Tibial nerve (tissue), 4 donors: ENCODE measurements at regions not wholly inside any gene's neighbourhood (a gene's known extent, or its start where the extent isn't known, plus 50 kb on each side); places are given as distances from the start of the nearest gene placed in this dataset.

Experiments
- DNase-seq, 2 donors: peaks; one replicate each; pipeline ENCODE4 v3.0.0-alpha.2; 2019; ENCODE audit warnings: low spot score in 2 of 2
- H3K27ac ChIP-seq, 4 donors: fragments of 200-600 bp; sonication (generic) in 3 of 4; one replicate each; pipeline ENCODE4 v1.5.1; 2017 to 2019; ENCODE audit warnings: mild to moderate bottlenecking in 1 of 4
- H3K27me3 ChIP-seq, 2 donors: fragments of 200-600 bp; sonication (generic) in 1 of 2; one replicate each; pipeline versions ENCODE4 v1.5.1 to v1.6.0; 2017 to 2019
- H3K36me3 ChIP-seq, 3 donors: fragments of 200-600 bp; sonication (generic); one replicate each; pipeline ENCODE4 v1.5.1; 2018 to 2019
- H3K4me1 ChIP-seq, 4 donors: fragments of 200-600 bp; sonication (generic) in 3 of 4; one replicate each; pipeline ENCODE4 v1.5.1; 2017 to 2019
- H3K4me3 ChIP-seq, 4 donors: fragments of 200-600 bp; sonication (generic) in 3 of 4; one replicate each; pipeline ENCODE4 v1.5.1; 2017 to 2019; ENCODE audit warnings: mild to moderate bottlenecking in 1 of 4, moderate library complexity in 1 of 4
- H3K9me3 ChIP-seq, 4 donors: fragments of 200-600 bp; sonication (generic) in 3 of 4; one replicate each; pipeline ENCODE4 v1.5.1; 2017 to 2019
- CTCF ChIP-seq, 5 experiments: fragments of 200-600 bp in 3 of 5; fragments of 450-650 bp in 2 of 5; sonication (generic) in 3 of 5; IDR thresholded peaks; one replicate each; pipeline ENCODE4 v1.5.1; 2016 to 2019; ENCODE audit warnings: antibody characterized with exemption in 5 of 5, mild to moderate bottlenecking in 3 of 5, moderate library complexity in 2 of 5
- EP300 ChIP-seq, 2 donors: sonication (generic); formaldehyde crosslinking; IDR thresholded peaks; one replicate each; pipeline ENCODE4 v1.6.1; 2017; ENCODE audit warnings: antibody characterized with exemption in 2 of 2, mild to moderate bottlenecking in 1 of 2
- POLR2A ChIP-seq, 2 donors: fragments of 450-650 bp; IDR thresholded peaks; one replicate each; pipeline ENCODE4 v1.6.1; 2017; ENCODE audit warnings: antibody characterized with exemption in 2 of 2, mild to moderate bottlenecking in 2 of 2, moderate library complexity in 2 of 2
- WGBS, 2 donors: methylation state at CpG; one replicate each; pipeline ENCODE4 v1.1.5; 2018; 5-methylcytosine and 5-hydroxymethylcytosine counted together

- Histone ChIP-seq H3K4me1 (no peaks in the 10 kb centered on the region), H3K4me3 (no peak overlapping the region), H3K27me3 (no peaks in the 10 kb centered on the region), H3K9me3 (no peaks in the 10 kb centered on the region), H3K27ac (no peak overlapping the region), H3K36me3 (no peaks in the 10 kb centered on the region)
- TF ChIP-seq EP300 (IDR thresholded peaks at IDR 0.05) (no peak), POLR2A (IDR thresholded peaks at IDR 0.05) (no peak), CTCF (IDR thresholded peaks at IDR 0.05) (no peak)
- 63 to 79% methylated on average over 3 of the region's 3 CpGs for WGBS, 2 donors
- no peak for DNase-seq
These were observed 152.1 kb upstream of the ISX start for GRCh38 chr22:34913826-34914225.

DNA sequence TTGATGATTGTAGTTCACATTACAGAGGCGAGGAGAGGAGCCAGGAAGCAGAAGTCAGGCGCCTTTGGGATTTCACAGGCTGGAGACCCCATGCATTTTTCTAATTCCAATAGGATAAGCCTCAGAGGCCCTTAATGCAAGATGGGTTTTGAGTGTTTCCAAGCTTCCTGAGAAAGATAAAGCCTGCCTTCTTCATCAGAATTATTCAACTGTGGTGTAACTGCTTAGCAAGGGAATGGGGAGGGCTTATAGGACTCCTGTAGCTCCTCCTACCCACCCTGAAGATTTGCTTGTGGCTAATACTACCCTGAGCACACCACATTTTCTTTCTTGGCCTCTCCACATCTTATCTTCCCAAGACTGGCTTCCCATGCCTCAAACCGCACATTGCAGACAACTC, 151.1 kb upstream of the ISX start:
- no peak overlapping the region for H3K27ac ChIP-seq
- no peak for TF ChIP-seq CTCF (IDR thresholded peaks at IDR 0.05)
- no peak for TF ChIP-seq EP300 (IDR thresholded peaks at IDR 0.05)
- no peak for TF ChIP-seq POLR2A (IDR thresholded peaks at IDR 0.05)
- DNase-seq = no peak
- WGBS, 2 donors = 30 to 34% methylated on average over 3 of the region's 3 CpGs
- no peak overlapping the region for H3K4me3 ChIP-seq
- no peaks in the 10 kb centered on the region for H3K4me1 ChIP-seq
- H3K36me3 ChIP-seq = no peaks in the 10 kb centered on the region
- H3K9me3 ChIP-seq = no peaks in the 10 kb centered on the region
- H3K27me3 ChIP-seq = no peaks in the 10 kb centered on the region

- 83 to 86% methylated on average over 5 of the region's 5 CpGs for WGBS, 2 donors
- no peak for DNase-seq
- Histone ChIP-seq H3K27me3 (no peaks in the 10 kb centered on the region), H3K36me3 (no peaks in the 10 kb centered on the region), H3K4me1 (no peaks in the 10 kb centered on the region), H3K9me3 (no peaks in the 10 kb centered on the region), H3K4me3 (no peak overlapping the region), H3K27ac (no peak overlapping the region)
- no peak for TF ChIP-seq EP300 (IDR thresholded peaks at IDR 0.05)
- no peak for TF ChIP-seq CTCF (IDR thresholded peaks at IDR 0.05)
- TF ChIP-seq POLR2A (IDR thresholded peaks at IDR 0.05) = no peak
These were observed 148.7 kb upstream of the ISX start for GRCh38 chr22:34917239-34917638.

GRCh38 chr22:34931026-34931425, 134.9 kb upstream of the ISX start:
- Histone ChIP-seq H3K4me1 (no peaks in the 10 kb centered on the region), H3K36me3 (no peaks in the 10 kb centered on the region), H3K4me3 (no peak overlapping the region), H3K27me3 (no peaks in the 10 kb centered on the region), H3K27ac (no peak overlapping the region), H3K9me3 (peaks cover 0 to 13% (median 0%) of the 10 kb centered on the region in 4 donors)
- no peak for TF ChIP-seq CTCF (IDR thresholded peaks at IDR 0.05)
- TF ChIP-seq EP300 (IDR thresholded peaks at IDR 0.05) = no peak
- no peak for TF ChIP-seq POLR2A (IDR thresholded peaks at IDR 0.05)
- DNase-seq = no peak
- 79 to 90% methylated on average over 4 of the region's 4 CpGs for WGBS, 2 donors

DNA sequence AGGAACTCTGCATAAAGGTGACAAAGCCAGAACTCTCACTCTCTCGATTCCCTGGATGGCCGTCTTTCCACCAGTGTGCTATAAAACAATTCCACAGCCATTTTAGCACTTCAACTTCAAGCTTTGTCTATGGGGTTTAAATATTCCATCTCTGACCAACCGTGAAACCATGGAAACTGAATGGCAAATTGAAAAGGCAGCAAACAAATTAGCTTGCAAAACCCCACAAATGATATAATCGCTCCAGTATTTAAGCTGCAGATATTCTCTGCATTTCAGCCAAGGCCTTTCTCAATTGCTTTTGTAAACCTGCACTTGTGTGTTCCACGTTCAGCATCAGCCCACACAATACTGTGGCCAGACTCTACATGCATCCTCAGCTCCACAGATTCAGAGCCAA, 131.7 kb upstream of the ISX start:
- Histone ChIP-seq H3K9me3 (peaks cover 0 to 28% (median 0%) of the 10 kb centered on the region in 4 donors), H3K27ac (no peak overlapping the region), H3K36me3 (no peaks in the 10 kb centered on the region), H3K4me1 (no peaks in the 10 kb centered on the region), H3K27me3 (no peaks in the 10 kb centered on the region), H3K4me3 (no peak overlapping the region)
- 45 to 54% methylated on average over 5 of the region's 5 CpGs for WGBS, 2 donors
- no peak for DNase-seq
- TF ChIP-seq EP300 (IDR thresholded peaks at IDR 0.05) = no peak
- TF ChIP-seq POLR2A (IDR thresholded peaks at IDR 0.05) = no peak
- no peak for TF ChIP-seq CTCF (IDR thresholded peaks at IDR 0.05)
